COLO668 (cell line): ENCODE measurements at regions not wholly inside any gene's neighbourhood (a gene's known extent, or its start where the extent isn't known, plus 50 kb on each side); places are given as distances from the start of the nearest gene placed in this dataset.

Experiments used
- DNase-seq: peaks from one replicate; lab custom pipeline; 2025; ENCODE audit not compliant: unreplicated experiment; lab: John Stamatoyannopoulos, UW

DNA sequence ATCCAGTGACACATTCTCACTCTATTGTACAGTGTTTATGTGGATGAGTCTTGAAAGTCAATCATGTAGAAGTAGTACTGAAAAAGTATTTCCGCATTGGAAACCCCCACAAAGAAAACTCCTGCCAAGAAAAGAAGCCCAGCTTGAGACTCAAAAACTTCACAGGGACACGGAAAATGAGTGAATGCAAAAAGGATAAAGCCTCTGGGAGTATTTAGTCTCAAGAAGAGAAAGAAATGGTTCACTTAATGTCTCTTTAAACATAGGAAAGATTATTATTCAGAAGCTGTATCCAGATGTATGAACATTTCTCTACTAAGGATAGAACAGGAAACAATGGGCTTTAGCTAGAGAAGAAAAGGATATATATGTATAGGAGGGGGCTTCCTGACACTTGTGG is 304.5 kb downstream of the BARHL2 start:
- DNase-seq: no peak

DNA sequence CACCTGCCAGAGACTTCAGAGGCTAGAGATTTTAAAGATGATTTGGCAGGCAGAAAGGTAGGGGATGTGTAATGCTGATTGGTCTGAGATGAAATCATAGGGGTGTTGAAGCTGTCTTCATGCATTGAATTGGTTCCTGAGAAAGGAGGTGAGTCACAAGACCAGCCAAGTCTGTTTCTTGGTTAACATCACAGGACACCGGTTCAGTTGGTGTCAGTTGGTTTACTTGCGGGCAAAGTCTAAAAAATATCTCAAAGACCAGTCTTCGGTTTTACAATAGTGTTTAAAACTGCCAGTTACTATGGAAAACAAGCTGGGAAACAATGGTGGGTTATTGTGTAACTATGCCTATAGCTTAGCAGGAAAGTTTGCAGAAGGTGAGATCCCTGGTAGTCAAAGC is 305.9 kb downstream of the BARHL2 start:
- no peak for DNase-seq

DNA sequence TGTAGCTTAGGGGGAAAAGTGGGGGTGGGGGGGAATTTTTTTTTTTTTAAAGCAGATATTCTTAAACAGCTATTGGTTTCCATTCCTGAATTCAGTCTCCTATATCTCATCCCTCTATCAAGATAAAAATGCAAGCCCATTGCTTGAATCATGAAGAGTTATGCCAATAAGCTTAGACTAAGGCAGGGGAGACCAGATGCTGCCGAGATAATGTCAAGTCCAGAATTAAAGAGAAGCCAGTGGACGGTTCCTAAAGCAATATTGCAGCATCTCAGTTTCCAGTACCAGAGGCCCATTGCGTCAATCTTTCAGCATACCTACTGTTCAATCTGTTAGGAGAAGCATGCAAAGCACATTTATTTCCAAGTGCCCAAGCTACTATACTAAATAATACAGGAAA is 309.4 kb downstream of the BARHL2 start:
- no peak for DNase-seq

DNA sequence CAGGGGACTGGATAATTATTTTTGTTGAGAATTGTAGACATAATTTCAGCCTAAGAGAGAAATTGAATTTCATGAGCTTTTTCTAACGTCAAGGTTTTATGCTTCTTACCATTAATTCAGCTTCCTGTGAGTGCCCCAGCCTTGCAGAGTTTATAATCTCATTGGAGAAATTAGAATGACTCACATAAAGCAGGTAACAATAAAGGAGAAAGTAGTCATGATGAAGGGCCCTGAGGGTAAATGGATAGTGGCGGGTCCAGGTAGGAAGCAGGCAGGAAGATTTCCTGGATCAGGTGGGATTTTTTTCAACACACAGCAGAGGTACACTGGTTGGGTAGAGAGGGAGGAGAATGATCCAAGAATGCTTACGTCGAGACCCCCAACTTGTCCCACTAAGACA is 311.4 kb downstream of the BARHL2 start:
- no peak for DNase-seq

DNA sequence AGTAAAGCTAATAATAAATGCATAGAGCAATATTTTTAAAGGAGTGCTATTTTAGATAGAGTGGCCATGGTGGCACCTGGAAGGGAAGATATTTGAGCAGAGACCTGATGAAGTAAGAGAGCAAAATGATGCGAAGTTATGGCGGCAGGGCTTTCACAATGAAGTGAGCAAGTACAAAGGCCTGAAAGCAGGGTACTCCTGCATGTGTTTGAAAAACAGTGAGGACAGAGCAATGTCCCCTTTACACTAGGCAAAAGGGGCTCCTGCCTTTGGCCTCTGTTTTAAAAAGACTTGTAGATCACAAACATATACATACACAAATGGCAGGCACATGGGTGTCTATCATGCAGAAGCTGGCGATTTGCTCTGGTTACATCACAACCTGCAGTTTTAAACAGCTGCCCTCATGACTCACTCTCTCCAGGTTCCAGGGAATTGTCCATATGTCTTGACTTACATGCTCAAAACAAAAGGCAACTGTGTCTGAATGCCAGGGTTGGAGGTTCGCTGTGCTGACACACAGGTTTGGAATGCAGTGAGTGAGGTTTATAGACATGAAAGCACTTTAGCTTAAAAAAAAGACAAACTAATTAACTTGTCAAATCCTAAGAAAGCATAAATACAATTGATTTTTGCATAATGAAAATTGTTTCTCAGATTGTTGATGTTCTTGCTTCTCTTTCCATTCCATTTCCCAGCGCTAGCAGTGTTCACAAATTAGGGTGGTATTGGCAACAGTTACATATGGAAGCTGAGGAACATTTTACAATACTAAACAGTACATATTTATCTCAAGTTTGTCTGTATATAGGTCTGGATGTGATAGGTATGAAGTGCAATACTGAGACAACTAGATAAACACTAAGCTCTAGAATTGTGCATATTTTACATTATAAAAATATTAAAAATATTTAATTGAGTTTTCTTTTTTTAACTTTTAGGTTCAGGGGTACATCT is 313.9 kb downstream of the BARHL2 start:
- DNase-seq: peak; percentile 28

DNA sequence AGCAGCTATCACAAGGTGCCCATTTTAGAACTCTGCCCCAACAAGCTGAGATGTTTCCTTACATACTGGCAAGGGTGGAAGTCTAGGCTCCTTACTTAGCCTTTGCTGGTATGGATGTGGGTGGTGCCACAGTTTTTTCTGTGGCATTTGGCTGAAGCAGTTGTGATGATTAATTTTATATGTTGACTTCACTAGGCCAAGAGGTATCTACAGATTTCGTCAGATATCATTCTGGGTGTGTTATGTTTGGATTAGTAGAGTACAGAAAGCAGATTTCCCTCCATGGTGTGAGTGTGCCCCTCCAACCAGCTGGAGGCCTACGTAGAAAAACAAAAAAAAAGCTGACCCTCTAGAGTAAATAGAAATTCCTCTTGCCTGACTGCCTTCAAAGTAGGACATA is 317.0 kb downstream of the BARHL2 start:
- DNase-seq: no peak

DNA sequence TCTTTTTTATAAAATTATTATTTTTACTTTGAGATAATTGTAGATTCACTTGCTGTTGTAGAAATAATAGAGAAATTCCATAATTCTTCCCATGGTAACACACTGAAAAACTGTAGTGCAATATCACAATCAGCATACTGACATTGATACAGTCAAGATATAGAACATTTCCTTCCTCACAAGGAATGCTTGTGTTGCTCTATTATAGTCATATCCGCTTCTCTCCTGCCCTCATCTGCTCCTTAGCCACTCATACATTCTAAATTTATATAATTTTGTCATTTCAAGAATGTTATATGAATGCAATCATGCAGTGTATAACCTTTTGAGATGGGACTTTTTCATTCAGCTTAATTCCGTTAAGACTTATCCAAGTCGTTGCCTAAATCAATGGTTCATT is 320.2 kb downstream of the BARHL2 start:
- DNase-seq: no peak

DNA sequence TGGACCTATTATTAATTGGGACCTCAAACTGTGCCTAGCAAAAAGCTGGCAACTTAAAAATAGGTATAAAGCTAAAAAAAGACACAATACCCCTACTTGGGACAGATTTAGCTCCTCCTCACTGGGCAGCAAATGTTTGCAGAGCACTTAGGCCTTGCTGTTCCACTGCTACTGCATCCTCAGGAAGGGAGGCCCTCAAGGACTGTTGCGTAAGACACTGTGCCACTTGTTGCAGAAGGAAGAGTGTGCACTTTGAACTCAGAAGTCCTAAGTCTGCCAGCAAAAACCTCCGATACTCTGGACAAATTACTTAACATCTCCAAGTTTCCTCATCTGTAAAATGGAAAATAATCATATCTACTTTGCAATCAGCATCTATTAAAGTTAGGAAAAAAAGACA is 322.9 kb downstream of the BARHL2 start:
- DNase-seq: no peak

DNA sequence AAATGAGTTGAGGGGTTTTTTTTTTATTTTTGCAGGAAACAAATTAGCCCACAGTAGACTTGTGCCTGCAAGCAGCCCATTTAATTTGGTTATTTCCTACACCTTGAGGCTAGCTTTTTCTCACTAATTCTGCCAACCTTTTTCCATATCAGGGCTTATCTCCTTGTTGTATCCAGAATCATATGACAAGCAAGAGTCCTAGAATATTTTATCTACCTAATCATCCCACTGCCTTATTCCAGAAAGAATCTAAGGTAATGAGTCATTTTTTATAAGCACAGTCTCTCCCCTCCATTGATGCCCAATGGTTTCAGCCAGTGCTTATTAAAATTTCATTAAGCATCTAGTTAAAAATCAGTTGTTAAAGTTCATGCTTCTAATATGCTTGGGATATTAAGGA is 324.1 kb downstream of the BARHL2 start:
- DNase-seq: no peak

DNA sequence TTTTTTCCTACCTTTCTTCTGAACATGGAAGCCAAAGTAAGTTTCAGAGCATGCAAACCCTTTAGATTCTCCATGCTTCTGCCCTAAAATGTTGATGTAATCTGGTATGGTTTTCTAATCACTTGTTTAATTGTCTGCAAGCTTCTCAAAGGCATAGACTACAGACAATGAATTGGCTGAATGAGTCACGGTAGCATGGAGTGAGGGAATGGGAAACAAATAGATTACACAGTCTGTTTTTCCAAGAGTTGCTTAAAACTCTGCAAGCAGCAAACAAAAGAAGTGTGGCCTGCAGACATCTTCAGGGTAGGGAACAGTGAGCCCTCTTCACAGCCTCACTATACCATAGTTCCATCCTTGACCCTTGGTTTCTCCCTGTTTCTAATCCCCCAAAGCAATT is 326.0 kb downstream of the BARHL2 start:
- no peak for DNase-seq

DNA sequence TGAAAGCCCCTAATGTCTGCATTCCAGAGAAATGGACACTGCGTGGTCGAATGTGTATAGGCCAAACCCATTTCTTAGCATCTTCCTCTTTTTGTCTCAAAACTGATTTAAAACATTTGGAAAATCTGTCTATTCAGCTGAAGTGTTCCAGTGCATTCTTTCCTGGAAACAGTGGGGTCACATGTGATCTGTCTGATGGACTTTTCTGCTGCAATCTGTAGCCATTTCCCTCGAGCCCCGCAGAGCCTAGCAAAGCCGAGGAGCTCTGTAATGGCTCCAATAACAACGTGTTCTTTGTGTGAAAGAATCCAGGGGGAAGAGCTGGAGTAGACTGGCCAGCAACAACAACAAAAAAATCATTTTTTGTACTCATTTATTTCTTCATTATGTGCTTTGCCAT is 329.3 kb downstream of the BARHL2 start:
- no peak for DNase-seq

DNA sequence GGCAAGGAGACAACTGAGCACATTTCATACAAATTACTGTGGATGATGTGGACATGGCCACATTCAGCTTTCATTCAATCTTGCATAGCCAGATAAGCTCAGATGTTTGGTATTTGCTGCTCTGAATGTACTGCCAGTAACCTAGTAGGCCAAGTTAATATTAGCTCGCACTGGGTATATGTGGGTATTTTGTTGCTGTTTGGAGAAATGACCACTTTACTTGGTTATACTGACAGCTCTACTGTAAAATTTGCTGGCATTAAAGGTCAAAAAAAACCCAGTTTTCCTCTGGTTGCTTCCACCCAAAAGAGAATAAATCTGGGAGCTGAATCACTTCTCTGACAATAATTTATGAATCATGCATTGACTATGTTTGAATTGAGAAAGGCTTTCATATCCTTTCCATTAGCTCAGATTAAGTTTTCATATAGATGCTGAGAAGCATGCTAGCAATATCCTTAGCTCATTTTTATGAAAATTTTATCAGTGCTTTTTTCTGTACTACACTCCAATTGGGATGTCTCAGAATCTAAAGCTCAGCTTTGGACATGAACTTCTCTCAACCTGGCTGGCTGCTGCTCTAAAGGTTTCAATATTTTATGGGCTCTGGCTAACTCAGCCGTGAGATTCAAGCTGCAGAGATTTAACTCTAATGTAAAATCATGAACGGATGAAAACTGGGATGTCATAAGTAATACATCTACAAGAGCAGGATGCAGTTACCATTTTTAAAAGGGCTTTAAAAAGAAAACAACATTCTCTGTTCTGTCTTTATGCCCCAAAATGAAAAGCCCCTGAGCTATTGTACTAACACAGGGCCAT is 330.0 kb downstream of the BARHL2 start:
- no peak for DNase-seq

DNA sequence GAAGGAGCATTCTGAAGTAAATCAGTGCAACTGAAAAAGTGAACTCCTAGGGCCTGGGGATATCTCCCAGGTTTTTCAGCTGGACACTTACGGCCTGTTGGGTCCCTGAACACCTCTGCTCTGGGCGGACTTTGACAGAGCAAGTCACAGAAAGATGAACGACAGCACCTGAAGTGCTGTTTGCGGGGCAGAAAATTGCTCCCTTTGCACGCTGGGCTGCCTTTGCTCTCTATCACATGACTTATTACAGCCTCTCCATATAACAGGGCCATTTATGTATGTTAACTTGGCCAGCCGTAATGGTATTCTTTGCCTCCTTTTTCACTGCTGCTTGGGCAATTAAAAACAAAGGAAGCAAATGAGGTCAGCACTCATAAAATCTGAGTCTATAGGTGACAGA is 332.9 kb downstream of the BARHL2 start:
- no peak for DNase-seq

DNA sequence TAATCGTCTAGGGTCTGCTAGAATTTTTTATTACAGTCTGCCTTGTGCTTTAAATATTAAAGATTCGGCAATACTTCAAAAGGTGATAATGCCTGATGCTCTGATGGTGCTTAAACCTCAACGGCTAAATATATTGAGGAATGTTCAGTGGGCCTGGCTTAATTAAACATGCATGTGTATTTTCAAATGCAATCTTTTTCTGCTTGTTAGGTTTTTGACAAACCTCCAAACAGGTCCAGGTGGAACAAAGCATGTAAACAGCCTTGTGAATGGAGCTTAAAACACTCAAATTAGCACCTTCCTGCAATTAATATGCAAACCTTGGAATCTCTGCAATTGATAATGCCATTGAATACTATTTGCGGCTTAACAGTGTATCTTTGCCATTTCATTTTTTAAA is 334.9 kb downstream of the BARHL2 start:
- no peak for DNase-seq

DNA sequence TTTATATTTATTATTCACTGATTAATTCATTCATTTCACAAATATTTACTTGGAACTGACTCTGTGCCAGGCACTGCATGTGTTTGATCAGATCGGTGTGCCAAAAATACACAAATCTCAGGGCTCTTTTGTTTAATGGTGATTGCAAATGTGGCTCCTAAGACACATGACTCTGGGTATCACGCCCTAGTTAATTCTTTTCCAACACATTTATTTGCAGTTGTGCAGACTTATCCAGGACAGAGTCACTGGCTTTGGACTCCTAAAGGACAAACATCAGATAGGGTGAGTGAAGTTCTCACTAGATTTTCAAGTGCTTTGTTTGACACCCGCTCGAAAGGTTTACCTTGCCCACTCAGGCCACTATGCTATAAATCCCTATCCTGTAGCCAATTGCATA is 335.5 kb downstream of the BARHL2 start:
- no peak for DNase-seq

DNA sequence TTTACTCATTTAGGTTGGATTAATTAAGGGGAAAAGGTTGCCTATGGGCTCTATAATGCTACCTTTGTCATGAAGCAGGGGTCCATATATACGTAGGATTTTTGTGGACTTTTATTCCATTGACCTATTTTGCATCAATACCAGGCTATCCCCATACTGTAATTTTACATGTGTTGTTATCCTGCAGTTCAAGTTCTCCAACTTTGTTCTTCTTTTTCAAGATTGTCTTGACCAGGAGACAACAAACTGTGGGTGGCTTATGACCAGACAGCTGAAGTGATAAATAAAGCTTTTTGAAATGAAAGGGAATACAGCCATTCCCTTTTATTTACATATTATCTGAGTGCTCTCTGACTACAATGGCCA is 345.7 kb downstream of the BARHL2 start:
- DNase-seq: no peak

DNA sequence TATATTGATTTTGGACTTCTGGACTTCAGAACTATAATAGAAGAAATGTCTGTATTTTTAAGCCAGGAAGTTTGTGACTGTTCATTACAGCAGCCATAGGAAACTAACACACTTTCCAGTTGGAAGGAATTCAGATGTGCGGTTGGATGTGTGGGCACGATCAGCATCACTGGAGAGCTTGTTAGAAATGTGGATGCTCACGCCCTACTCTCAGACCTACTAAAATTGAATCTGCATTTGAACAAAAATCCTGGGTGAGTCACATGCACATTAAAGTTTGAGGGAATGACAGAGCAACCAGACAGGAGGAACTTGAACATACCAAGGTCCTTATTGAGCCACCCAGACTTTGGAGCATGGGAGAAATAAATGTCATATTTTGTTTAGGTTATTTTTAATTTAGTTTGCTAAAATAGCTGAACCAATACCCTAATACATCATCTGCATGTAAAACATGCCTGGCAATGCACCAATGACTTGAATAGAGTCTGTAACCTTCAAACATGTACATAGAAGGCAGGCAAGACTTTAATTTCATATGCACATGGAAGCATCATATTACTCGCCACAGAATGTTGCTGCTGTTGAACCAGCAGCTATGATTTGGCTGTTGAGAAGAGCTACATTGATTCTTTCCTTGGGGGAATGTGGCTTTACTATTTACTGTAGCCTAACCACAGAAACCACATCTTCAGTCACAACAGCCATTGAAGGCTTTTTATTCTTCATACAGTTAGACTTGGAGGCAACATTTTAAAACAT is 346.2 kb downstream of the BARHL2 start:
- DNase-seq: no peak

DNA sequence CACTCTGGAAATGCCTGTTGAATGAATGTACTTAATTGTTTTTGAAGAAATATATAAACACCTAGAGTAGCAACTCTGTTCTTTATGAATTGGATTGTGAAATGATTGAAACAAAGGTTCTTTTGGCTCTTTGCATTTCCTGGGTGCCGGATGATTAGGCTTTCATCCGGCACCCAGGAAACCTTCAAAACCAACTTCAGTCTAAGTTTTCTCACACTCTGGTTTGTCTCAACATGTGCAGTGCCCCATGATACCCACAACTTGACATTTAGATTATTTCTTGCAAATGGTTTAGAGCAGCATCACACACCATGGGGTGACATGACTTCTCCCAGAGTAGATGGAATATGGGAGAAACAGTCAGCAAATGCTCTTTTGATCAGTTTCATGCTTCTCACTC is 354.9 kb downstream of the BARHL2 start:
- DNase-seq: no peak

DNA sequence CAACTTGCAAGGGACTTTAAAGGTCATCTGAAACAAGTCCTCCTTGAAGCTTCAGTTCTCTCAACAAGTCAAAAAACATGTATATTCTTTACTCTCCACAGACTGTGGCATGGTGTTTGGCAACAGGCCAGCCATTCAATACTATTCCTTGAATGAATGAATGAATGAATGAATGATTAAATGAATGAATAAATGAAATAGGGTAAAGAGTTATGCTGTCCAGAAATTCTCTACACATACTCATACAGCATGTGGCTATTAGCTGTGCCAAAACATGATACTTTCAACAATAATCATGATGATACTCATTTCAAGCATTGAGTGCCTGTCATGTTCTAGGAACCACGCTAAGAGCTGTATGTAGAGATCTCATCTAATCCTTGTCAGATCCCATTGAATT is 356.1 kb downstream of the BARHL2 start:
- DNase-seq: no peak

DNA sequence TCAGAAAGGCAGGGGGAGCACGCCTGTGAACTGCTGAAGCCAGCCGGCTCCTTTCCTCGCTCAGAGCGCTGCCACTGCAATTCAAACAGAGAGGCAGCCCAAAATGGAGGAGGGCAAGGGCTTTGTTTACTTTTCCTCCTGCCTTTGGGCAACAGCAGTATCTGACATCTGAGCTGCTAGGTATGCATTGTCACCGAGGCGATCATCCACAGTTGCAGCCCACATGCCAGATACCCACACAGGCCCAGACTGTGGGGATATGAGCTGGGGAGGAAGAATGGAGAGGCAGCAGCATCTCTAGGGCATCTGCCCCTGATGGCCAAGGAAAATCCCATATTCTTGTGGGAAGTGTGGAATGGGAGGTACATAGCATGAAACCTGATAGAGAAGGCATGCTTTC is 357.1 kb downstream of the BARHL2 start:
- DNase-seq: no peak

DNA sequence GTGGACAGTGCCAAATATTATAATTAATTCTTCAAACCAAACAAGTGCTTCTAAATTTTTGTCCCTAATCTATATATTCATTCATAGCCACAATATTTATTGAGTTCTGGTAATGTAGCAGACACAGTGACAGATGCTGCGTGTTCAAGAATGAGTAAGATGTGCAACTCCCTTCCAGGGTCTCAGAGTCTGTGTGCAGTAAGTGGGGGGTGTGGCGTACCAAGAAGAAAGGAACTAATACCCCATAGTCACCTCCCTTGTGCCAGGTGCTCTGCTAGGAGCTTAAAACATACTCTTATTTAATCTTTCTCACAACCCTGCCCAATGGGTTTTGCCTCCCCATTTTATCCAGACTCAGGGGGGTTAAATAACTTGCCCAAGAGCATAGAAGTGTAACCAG is 358.7 kb downstream of the BARHL2 start:
- no peak for DNase-seq

DNA sequence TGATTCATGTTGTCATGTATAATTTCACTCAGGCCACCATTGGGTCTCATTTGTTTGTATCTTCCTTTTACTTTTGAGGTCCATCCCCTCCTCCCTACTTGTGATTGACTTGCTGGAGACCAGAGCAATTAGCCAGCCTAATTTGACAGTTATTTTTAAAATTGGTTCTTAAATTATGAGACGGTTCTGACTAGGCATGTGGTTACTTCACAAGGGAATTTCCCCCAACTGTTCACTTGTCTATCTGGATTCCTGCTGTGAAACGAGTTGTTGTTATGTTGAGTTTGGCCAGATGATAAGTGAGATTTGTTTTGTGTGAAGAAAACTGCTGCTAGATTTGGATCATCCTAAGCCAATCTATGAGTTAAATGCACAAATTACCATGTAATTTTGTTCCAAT is 359.1 kb downstream of the BARHL2 start:
- DNase-seq: no peak
